ENCODE measurements at regions not wholly inside any gene's neighbourhood (a gene's known extent, or its start where the extent isn't known, plus 50 kb on each side); places are given as distances from the start of the nearest gene placed in this dataset.

GRCh38 chr7:80403686-80404241 lies 108.1 kb downstream of the GNAT3 start:
- Mint-ChIP-seq H3K27ac (no peak overlapping the region), H3K4me3 (no peak overlapping the region), H3K27me3 (ENCODE audit: insufficient read depth) (no peaks in the 10 kb centered on the region), H3K4me1 (ENCODE audit: low read depth) (peaks cover 7% of the 10 kb centered on the region), H3K36me3 (ENCODE audit: low read depth) (peaks cover 5% of the 10 kb centered on the region; the same call in 1 of the 2 replicates), H3K9me3 (0 out of 2 replicates have a peak, but pooled peaks cover 4% of the 10 kb centered on the region)
- DNase-seq, result no peak
- TF ChIP-seq CTCF (IDR thresholded peaks at IDR 0.05), result no peak

- peaks cover 7% of the 10 kb centered on the region for H3K4me1 Mint-ChIP-seq (ENCODE audit: low read depth)
- 0 out of 2 replicates have a peak, but pooled peaks cover under 1% of the 10 kb centered on the region for H3K9me3 Mint-ChIP-seq
- no peak for DNase-seq
- H3K4me3 Mint-ChIP-seq, result no peak overlapping the region
- H3K27me3 Mint-ChIP-seq (ENCODE audit: insufficient read depth), result no peaks in the 10 kb centered on the region
- TF ChIP-seq CTCF (IDR thresholded peaks at IDR 0.05), result no peak
- H3K36me3 Mint-ChIP-seq (ENCODE audit: low read depth), result no peaks in the 10 kb centered on the region
- H3K27ac Mint-ChIP-seq, result no peak overlapping the region
Measured at GRCh38 chr7:80401708-80402107, 110.2 kb downstream of the GNAT3 start.

- Mint-ChIP-seq H3K27me3 (ENCODE audit: insufficient read depth) (no peaks in the 10 kb centered on the region), H3K4me1 (ENCODE audit: low read depth) (no peaks in the 10 kb centered on the region), H3K27ac (no peak overlapping the region), H3K36me3 (ENCODE audit: low read depth) (no peaks in the 10 kb centered on the region), H3K4me3 (no peak overlapping the region), H3K9me3 (no peaks in the 10 kb centered on the region)
- TF ChIP-seq CTCF (IDR thresholded peaks at IDR 0.05), result no peak
- no peak for DNase-seq
Measured at GRCh38 chr7:80393786-80394185, 118.1 kb downstream of the GNAT3 start.

GRCh38 chr7:80392229-80393169 lies 119.4 kb downstream of the GNAT3 start:
- Mint-ChIP-seq H3K9me3 (no peaks in the 10 kb centered on the region), H3K4me3 (no peak overlapping the region), H3K27ac (no peak overlapping the region), H3K36me3 (ENCODE audit: low read depth) (no peaks in the 10 kb centered on the region), H3K4me1 (ENCODE audit: low read depth) (peaks cover 3% of the 10 kb centered on the region), H3K27me3 (ENCODE audit: insufficient read depth) (no peaks in the 10 kb centered on the region)
- peak; percentile 55 for DNase-seq
- peak; percentile 87 for TF ChIP-seq CTCF (IDR thresholded peaks at IDR 0.05)

- Mint-ChIP-seq H3K27me3 (ENCODE audit: insufficient read depth) (no peaks in the 10 kb centered on the region), H3K4me3 (no peak overlapping the region), H3K4me1 (ENCODE audit: low read depth) (peaks cover 30% of the 10 kb centered on the region), H3K9me3 (no peaks in the 10 kb centered on the region), H3K27ac (no peak overlapping the region), H3K36me3 (ENCODE audit: low read depth) (no peaks in the 10 kb centered on the region)
- no peak for DNase-seq
- no peak for TF ChIP-seq CTCF (IDR thresholded peaks at IDR 0.05)
Measured at GRCh38 chr7:80387634-80388193, 124.2 kb downstream of the GNAT3 start.
